ENCODE measurements at regions not wholly inside any gene's neighbourhood (a gene's known extent, or its start where the extent isn't known, plus 50 kb on each side); places are given as distances from the start of the nearest gene placed in this dataset.

DNA sequence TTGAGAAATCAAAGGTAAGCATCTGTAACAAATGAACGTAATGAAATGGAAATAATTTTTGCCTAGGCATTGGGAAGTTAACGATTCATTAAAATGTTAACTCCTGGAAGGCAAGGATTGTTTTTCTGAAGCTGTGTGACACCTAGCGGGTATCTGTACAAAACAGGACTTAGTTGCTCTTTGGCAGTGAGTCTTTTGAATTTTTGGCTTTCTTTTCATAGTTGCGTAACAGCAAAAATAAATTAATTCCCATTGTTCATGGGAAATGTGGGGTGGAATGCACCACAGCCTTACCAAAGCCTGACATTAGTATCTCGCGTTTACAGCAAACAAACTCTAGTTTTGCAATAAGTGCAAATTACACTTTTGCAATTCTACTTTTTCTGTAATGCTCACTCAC, 92.7 kb upstream of the DTNBP1 start:
- Histone ChIP-seq H4K20me1 (ENCODE audit: insufficient read depth) (no peaks in the 10 kb centered on the region), H3K4me2 (ENCODE audit: low read length) (no peak overlapping the region), H3K79me2 (ENCODE audit: insufficient read depth, low read length) (no peaks in the 10 kb centered on the region), H3K27me3 (ENCODE audit: insufficient read depth, low read length) (no peaks in the 10 kb centered on the region), H3K9me3 (ENCODE audit: control insufficient read depth in 1 of 2, insufficient read depth in 1 of 2, low read depth in 1 of 2, low read length in 2 of 2) (no peaks in the 10 kb centered on the region), H3K4me3 (replicated peaks in 1 of 2; ENCODE audit: low read depth in 1 of 2, low read length in 2 of 2) (no peak overlapping the region), H3K9ac (ENCODE audit: low read length) (no peak overlapping the region), H2AFZ (ENCODE audit: low read depth, low read length, poor library complexity, severe bottlenecking) (no peak overlapping the region), H3K36me3 (ENCODE audit: control insufficient read depth in 1 of 2, insufficient read depth in 2 of 2, low read length in 2 of 2) (no peaks in the 10 kb centered on the region), H3K9me2 (ENCODE audit: insufficient read depth) (no peaks in the 10 kb centered on the region), H3K4me1 (ENCODE audit: control insufficient read depth in 1 of 2, insufficient read depth in 2 of 2, low read length in 2 of 2) (no peaks in the 10 kb centered on the region), H3K27ac (ENCODE audit: low read depth, low read length) (no peak overlapping the region)
- TF ChIP-seq ELF1 (IDR thresholded peaks at IDR 0.05; ENCODE audit: borderline replicate concordance, low read depth) (no peak), POLR2A (IDR thresholded peaks at IDR 0.05; ENCODE audit: borderline replicate concordance, extremely low read depth, insufficient read depth, insufficient read length) (no peak), FOSL1 (IDR thresholded peaks at IDR 0.05; ENCODE audit: low read depth) (no peak), MAX (IDR thresholded peaks at IDR 0.05) (no peak)
- no TSS peak for BruUV-seq (replicated peaks)
- intact Hi-C loops (cut with micrococcal nuclease) = no loop called here
- RAD21 ChIA-PET (ENCODE audit: low non-redundant PET in 1 of 2, low total read pairs in 2 of 2, uncharacterized antibody in 2 of 2, unreplicated experiment in 2 of 2) = no interaction called here
- ATAC-seq (no peak), DNase-seq (ENCODE audit: low read depth, low spot score) (no peak)
- CTCF ChIA-PET = no interaction called here
- POLR2A ChIA-PET = interaction anchor here (1.1 kb wide), 1 partner anchor 374 kb away, joined by 3 read pairs; the partner anchor contains the start of gene MYLIP

DNA sequence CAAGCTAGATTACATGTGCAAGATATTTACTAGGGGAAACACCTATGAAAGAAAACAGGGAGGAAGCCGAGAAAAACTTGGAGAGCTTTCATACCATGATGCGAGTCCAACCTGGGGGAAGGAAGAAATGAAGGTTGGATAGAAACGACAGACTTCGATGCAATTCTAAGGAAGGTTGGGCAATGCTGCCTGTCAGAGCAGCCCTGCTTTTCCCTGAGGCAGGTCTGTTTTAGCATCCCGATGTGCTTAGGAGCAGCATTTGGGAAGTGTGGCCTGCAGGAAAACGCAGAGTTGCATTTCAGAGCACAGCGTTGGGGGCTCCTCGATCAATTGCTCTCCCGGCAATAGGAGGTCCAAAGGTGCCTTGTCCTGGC, 91.9 kb upstream of the DTNBP1 start:
- H3K4me1 ChIP-seq (ENCODE audit: control insufficient read depth in 1 of 2, insufficient read depth in 2 of 2, low read length in 2 of 2) = no peaks in the 10 kb centered on the region
- H3K4me2 ChIP-seq (ENCODE audit: low read length) = no peak overlapping the region
- TF ChIP-seq JUND (IDR thresholded peaks at IDR 0.05) (no peak), SRF (IDR thresholded peaks at IDR 0.05; ENCODE audit: low read depth) (no peak)
- no peak overlapping the region for H3K4me3 ChIP-seq (replicated peaks in 1 of 2; ENCODE audit: low read depth in 1 of 2, low read length in 2 of 2)
- H3K79me2 ChIP-seq (ENCODE audit: insufficient read depth, low read length) = no peaks in the 10 kb centered on the region
- no peaks in the 10 kb centered on the region for H4K20me1 ChIP-seq (ENCODE audit: insufficient read depth)
- CTCF ChIA-PET = no interaction called here
- ATAC-seq = no peak
- no peaks in the 10 kb centered on the region for H3K27me3 ChIP-seq (ENCODE audit: insufficient read depth, low read length)
- BruUV-seq (replicated peaks) = no TSS peak
- no peak for DNase-seq (ENCODE audit: low read depth, low spot score)
- H3K27ac ChIP-seq (ENCODE audit: low read depth, low read length) = no peak overlapping the region
- POLR2A ChIA-PET = interaction anchor here (1.1 kb wide), 1 partner anchor 374 kb away, joined by 3 read pairs; the partner anchor contains the start of gene MYLIP
- no peak overlapping the region for H3K9ac ChIP-seq (ENCODE audit: low read length)
- no peaks in the 10 kb centered on the region for H3K9me2 ChIP-seq (ENCODE audit: insufficient read depth)
- no peaks in the 10 kb centered on the region for H3K36me3 ChIP-seq (ENCODE audit: control insufficient read depth in 1 of 2, insufficient read depth in 2 of 2, low read length in 2 of 2)
- no peak overlapping the region for H2AFZ ChIP-seq (ENCODE audit: low read depth, low read length, poor library complexity, severe bottlenecking)
- RAD21 ChIA-PET (ENCODE audit: low non-redundant PET in 1 of 2, low total read pairs in 2 of 2, uncharacterized antibody in 2 of 2, unreplicated experiment in 2 of 2) = no interaction called here
- no peaks in the 10 kb centered on the region for H3K9me3 ChIP-seq (ENCODE audit: control insufficient read depth in 1 of 2, insufficient read depth in 1 of 2, low read depth in 1 of 2, low read length in 2 of 2)
- intact Hi-C loops (cut with micrococcal nuclease) = no loop called here
